ENCODE measurements at regions not wholly inside any gene's neighbourhood (a gene's known extent, or its start where the extent isn't known, plus 50 kb on each side); places are given as distances from the start of the nearest gene placed in this dataset.
A peak's percentile ranks its signal among the peaks of the same experiment; 100 is the strongest.

GRCh38 chr11:109597336-109597735 lies 175.3 kb downstream of the C11orf87 start:
- H3K4me3 ChIP-seq (ENCODE audit: low read length), result no peak overlapping the region
- TF ChIP-seq CTCF (conservative IDR thresholded peaks at IDR 0.05; ENCODE audit: low read depth, low read length), result no peak
- DNase-seq (ENCODE audit: low read depth), result no peak

- no peak overlapping the region for H3K4me3 ChIP-seq (ENCODE audit: low read length)
- DNase-seq (ENCODE audit: low read depth), result peak; percentile 85
- no peak for TF ChIP-seq CTCF (conservative IDR thresholded peaks at IDR 0.05; ENCODE audit: low read depth, low read length)
These were observed 182.8 kb downstream of the C11orf87 start for GRCh38 chr11:109604481-109605400.

GRCh38 chr11:109606256-109606655 lies 184.3 kb downstream of the C11orf87 start:
- peak; percentile 54 for DNase-seq (ENCODE audit: low read depth)
- no peak for TF ChIP-seq CTCF (conservative IDR thresholded peaks at IDR 0.05; ENCODE audit: low read depth, low read length)
- H3K4me3 ChIP-seq (ENCODE audit: low read length), result no peak overlapping the region

- H3K4me3 ChIP-seq (ENCODE audit: low read length), result no peak overlapping the region
- no peak for TF ChIP-seq CTCF (conservative IDR thresholded peaks at IDR 0.05; ENCODE audit: low read depth, low read length)
- DNase-seq (ENCODE audit: low read depth), result no peak
These were observed 187.6 kb downstream of the C11orf87 start for GRCh38 chr11:109609454-109610185.

GRCh38 chr11:109612496-109612895 lies 190.5 kb downstream of the C11orf87 start:
- no peak for TF ChIP-seq CTCF (conservative IDR thresholded peaks at IDR 0.05; ENCODE audit: low read depth, low read length)
- no peak overlapping the region for H3K4me3 ChIP-seq (ENCODE audit: low read length)
- DNase-seq (ENCODE audit: low read depth), result no peak

- no peak overlapping the region for H3K4me3 ChIP-seq (ENCODE audit: low read length)
- TF ChIP-seq CTCF (conservative IDR thresholded peaks at IDR 0.05; ENCODE audit: low read depth, low read length), result no peak
- no peak for DNase-seq (ENCODE audit: low read depth)
These were observed 197.5 kb downstream of the C11orf87 start for GRCh38 chr11:109619498-109619897.

Measured in retinal pigment epithelial cell (primary cell).